ENCODE measurements at regions not wholly inside any gene's neighbourhood (a gene's known extent, or its start where the extent isn't known, plus 50 kb on each side); places are given as distances from the start of the nearest gene placed in this dataset.
"Not testable (repeated sequence)": the region's sequence is repeated elsewhere in the genome, so short reads cannot be mapped to it uniquely, and the experiment has no call there.

DNA sequence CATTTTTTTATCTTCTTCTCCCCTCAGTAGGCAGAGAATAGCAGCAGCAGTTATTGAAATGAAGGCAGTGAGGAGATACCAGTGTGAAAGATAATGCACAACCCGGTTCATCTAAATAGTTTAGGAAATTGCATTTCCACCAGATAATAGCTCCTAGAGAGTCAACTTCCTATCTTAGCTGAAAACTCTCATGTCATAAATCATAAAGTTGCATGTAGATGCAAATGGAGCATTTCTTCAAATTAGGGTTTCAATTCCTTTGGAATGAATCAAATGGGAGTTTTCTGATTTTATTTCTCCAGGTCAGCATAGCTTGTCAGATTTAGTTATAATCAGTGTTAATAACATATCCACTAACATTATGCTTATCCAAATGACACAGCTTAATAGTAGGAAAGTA lies 335.3 kb downstream of the CNTNAP4 start:
- no peak for DNase-seq

DNA sequence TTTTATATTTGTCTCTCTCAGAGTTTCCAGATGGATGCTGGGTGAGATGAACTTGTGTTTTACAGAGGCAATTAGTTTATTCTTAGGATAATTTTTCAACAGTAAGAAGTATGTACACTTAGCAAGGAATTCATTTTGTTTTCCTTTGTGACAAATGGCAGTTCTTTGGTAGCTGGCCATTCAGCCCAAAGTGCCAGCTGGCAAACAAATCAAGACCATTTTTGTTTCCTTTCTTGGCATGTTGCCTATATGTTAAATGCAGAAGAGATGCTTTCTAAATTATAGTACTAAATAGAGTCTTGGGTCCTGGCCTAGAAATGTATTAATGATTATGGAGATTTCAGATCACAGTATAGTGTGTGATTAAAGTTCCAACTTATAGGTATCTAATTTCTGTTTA lies 337.1 kb downstream of the CNTNAP4 start:
- no peak for DNase-seq

DNA sequence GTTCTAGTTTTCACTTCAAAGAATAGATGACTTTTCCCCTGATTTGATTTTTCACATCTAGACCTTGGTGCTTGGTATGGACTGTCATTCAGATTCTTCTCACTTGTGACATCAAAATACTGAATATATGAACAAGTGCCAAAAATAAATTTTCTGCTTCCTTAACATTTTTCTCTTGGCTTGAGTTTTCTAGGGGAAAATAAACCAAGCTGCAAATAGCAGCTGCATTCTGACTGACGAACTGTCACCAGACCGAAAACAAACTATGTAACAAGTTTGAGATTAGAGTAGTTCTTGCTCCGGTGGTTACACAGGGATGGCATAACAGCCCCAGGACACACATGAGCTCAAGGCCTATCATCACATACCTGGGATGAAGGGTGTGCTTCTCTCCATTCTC lies 345.7 kb downstream of the CNTNAP4 start:
- no peak for DNase-seq

- DNase-seq = no peak
Measured at GRCh38 chr16:76634847-76635697, 357.9 kb downstream of the CNTNAP4 start.

GRCh38 chr16:76639685-76640289 lies 362.6 kb downstream of the CNTNAP4 start:
- DNase-seq = no peak

- no peak for DNase-seq
Measured at GRCh38 chr16:76650582-76650981, 373.4 kb downstream of the CNTNAP4 start.

GRCh38 chr16:76653390-76654026 lies 376.3 kb downstream of the CNTNAP4 start:
- peak; percentile 31 for DNase-seq

DNA sequence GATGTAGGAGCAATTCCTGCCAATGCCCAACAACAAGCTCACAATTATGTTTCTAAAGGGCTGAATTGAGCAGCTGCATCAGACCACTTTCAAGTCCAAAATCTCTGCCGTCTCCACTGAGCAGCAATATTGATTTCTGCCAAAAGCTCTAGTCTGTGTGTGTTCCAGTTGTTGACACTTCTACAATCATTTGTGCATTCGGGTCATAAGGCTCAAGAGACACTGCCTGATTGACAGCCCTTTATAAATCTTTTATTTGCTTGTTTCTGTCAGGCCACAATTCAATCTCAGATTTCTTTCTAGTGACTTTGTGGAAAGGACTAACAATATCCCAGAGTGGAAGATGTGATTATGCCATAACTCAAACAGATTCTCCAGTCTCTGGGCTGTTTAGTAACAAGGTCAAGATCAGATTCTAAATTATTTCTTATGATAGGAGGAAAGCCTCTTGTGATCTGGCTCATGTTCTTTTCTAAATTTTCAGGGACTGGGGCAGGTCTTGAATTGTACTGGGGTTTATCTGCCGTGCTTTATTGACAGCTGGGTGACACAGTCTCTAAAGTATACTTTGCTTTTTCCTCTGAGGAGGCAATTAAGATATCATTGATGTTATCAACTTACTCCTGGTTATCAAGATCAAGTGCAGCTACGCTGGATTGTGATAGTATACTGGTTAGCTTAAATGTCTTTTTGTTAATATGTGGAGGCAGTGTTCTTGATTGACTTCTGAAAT lies 377.1 kb downstream of the CNTNAP4 start:
- DNase-seq = no peak

GRCh38 chr16:76656994-76657393 lies 379.8 kb downstream of the CNTNAP4 start:
- DNase-seq = no peak

DNA sequence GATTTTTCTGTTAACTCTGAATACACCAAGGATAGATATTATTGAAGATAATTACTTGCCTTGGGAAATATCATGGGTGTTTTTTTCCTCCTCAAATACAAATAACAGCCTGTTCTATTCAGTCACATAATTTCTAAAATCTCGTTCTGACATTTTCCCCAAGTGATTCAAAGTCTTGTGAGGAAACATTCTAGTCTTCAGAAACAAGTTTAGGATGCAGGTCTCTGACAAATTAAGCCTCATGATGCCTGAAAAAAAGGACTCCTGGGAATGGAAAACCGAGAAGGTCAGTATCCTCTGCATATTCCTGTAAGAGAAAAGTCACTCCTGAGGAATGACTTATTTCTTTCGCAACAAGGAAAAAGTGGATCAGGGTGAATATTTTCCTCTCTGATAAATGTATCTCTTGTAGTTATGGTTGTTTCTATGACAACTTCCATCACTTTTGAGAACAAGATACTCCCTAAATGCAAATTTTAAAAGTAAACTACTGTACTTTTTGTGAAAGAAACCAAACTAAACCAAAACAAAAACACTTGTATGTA lies 384.6 kb downstream of the CNTNAP4 start:
- no peak for DNase-seq

DNA sequence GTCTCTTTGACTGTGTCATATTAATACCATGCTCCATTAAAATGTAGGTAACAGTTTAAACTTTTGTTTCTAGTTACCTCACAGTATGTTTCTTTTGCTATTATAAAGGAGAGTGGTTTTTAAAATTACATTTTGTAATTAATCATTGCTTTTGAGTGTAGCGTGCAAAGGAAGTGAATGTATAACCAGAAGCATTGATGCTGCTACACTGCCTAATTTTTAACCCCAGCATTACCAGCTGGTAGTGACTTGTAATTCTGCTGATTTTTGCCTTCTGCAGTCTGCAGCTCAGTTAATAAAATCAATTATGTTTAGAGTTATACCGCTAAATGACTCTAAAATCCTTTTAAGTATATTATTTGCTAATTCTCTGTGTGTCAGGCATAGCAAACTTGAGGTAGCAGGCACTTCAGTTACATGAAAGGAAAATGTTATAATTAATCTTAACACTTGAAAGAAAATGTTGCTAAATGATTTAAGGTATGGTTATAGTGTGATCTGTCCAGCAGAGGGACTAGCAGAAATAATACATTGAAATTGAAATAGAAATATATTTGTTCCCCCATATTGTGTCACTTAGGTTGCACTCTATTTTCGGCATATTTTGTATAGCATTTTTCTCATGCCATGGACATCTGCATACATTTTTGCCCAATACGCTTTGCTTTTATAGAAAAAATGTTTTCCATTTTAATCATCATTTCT lies 388.5 kb downstream of the CNTNAP4 start:
- DNase-seq = no peak

- no peak for DNase-seq
Measured at GRCh38 chr16:76668207-76668725, 391.1 kb downstream of the CNTNAP4 start.

DNA sequence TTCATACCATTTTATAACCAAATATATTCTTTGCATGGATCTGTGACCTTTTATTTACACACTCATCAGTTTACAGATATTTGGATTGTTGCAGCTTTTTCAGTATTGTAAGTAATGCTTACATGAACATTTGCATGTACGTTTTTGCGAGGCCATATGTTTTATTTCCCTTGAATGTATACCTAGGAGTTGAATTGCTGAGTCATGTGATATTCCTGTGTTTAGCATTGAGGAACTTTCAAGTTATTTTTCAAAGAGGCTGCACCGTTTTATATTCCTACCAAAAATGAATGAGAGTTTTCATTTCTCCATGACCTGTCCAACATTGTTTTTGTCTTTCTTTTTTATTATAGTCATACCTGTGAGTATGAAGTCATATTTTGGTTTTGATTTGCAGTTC lies 392.1 kb downstream of the CNTNAP4 start:
- no peak for DNase-seq

DNA sequence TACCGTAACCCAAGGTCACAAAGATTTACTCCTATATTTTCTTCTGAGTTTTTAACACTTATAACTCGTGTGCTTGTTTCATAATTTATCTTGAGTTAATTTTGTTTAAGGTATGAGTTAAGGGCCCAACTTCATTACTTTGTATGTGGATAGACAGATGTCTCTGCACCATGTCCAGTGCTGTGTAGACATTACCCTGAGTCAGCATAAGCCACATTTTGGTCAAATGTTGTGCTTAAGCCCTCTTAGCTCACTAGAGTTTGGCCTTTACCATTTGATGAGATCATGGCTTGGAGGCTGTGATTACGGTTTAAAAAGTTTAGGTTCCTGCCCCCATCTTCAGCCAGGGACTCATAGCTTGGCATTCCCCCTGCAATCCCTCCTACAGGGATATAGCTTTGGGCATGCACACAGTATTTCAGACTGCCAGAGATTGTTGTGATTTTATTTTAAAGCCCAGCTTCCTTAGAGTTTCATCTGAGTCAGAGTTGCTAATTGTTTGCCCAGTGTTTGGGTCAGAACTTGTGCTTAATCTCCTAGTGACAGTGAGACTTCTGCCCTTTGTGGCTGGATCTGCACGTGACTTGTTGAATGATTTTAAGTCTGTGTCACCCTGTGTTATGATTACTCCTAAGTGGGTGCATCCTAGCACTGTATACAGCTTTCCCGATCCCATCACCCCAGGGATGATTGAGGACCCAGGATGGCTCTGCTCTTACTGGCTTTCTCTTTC lies 393.1 kb downstream of the CNTNAP4 start:
- no peak for DNase-seq

DNA sequence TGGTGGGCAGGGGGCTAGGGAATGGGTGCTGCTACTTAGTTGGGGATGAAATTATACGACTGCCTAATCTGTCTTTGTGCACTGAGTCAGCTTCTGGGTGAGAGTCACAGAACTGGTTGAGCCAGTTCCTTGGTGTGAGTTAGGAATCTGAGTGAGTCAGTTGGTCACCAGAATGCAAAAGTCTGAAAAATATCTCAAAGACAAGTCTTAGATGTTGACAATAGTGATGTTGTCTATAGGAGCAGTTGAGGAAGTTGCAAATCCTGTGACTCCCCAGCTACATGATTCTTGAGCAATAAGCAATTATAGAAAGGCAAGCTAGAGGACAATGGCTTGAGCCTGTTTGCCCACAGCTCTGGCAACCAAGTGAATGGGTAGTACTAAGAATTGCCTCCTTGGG lies 399.2 kb downstream of the CNTNAP4 start:
- DNase-seq = no peak

- DNase-seq = no peak
Measured at GRCh38 chr16:76681296-76681695, 404.1 kb downstream of the CNTNAP4 start.

- DNase-seq = no peak
Measured at GRCh38 chr16:76683051-76683450, 405.9 kb downstream of the CNTNAP4 start.

- no peak for DNase-seq
Measured at GRCh38 chr16:76696876-76697275, 419.7 kb downstream of the CNTNAP4 start.

- no peak for DNase-seq
Measured at GRCh38 chr16:76705892-76706291, 428.7 kb downstream of the CNTNAP4 start.

GRCh38 chr16:76713191-76713590 lies 436.0 kb downstream of the CNTNAP4 start:
- DNase-seq = no peak

DNA sequence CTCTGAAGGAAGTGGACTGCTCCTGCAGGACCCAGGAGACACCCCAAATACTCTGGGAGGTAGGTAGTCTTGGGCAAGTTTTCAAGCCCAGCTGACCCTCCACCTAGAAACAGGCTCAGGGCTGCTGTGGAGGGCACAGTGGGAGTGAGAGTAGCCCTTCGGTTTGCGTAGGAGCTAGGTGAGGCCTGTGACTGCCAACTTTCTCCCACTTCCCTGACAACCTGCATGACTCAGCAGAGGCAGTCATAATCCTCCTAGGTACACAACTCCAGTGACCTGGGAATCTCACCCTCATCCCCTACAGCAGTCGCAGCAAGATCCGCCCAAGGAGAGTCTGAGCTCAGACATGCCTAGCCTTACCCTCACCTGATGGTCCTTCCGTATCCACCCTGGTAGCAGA lies 439.1 kb downstream of the CNTNAP4 start:
- not testable (repeated sequence) for DNase-seq
